Colonic mucosa (tissue), 4 donors: ENCODE measurements at regions not wholly inside any gene's neighbourhood (a gene's known extent, or its start where the extent isn't known, plus 50 kb on each side); places are given as distances from the start of the nearest gene placed in this dataset.
"Not testable (repeated sequence)": the region's sequence is repeated elsewhere in the genome, so short reads cannot be mapped to it uniquely, and the experiment has no call there.

ENCODE experiments used
- DNase-seq: peaks from one replicate; pipeline ENCODE4 v3.0.0-alpha.2; 2020
- H3K27ac ChIP-seq: fragments of 200-600 bp; one replicate; pipeline ENCODE4 v1.8.0; 2021
- H3K27me3 ChIP-seq: fragments of 200-600 bp; one replicate; pipeline ENCODE4 v1.8.0; 2021
- H3K36me3 ChIP-seq: fragments of 200-600 bp; one replicate; pipeline ENCODE4 v1.8.0; 2021
- H3K4me1 ChIP-seq: fragments of 200-600 bp; one replicate; pipeline ENCODE4 v1.8.0; 2021; ENCODE audit warnings: mild to moderate bottlenecking
- H3K4me3 ChIP-seq: fragments of 200-600 bp; one replicate; pipeline ENCODE4 v1.8.0; 2021
- H3K9ac ChIP-seq, 2 donors: one replicate each; pipeline ENCODE4 v1.7.0; 2013; ENCODE audit warnings: control low read depth in 2 of 2, low read depth in 2 of 2, low read length in 2 of 2
- H3K9me3 ChIP-seq: fragments of 200-600 bp; one replicate; pipeline ENCODE4 v1.8.0; 2021
- intact Hi-C: fragments of 100-400 bp; cut with DNase I; formaldehyde crosslinking; loops from one replicate; pipeline ENCODE4 v1.14.1; 2022
- donor health status: healthy.
- donor health status: DM: no; HTN: no; CAD: no.
- donor health status: DM: no; HTN: no; CAD: no.

GRCh38 chr16:46390660-46391462, 230.3 kb downstream of the SHCBP1 start:
- H3K9me3 ChIP-seq, H3K4me1 ChIP-seq, H3K4me3 ChIP-seq, intact Hi-C loops, H3K36me3 ChIP-seq, H3K27ac ChIP-seq, H3K27me3 ChIP-seq, H3K9ac ChIP-seq: not testable (repeated sequence)
- DNase-seq: peak; percentile 77

- H3K9me3 ChIP-seq, H3K36me3 ChIP-seq, H3K27me3 ChIP-seq, intact Hi-C loops, H3K9ac ChIP-seq, H3K27ac ChIP-seq, H3K4me1 ChIP-seq: not testable (repeated sequence)
- peak overlapping the region; percentile 0 for H3K4me3 ChIP-seq
- DNase-seq: peak; percentile 97
These were observed 231.6 kb downstream of the SHCBP1 start for GRCh38 chr16:46389561-46390041.

GRCh38 chr16:46388939-46389491, 232.2 kb downstream of the SHCBP1 start:
- H3K9me3 ChIP-seq, H3K9ac ChIP-seq, H3K4me1 ChIP-seq, H3K27me3 ChIP-seq, DNase-seq, H3K27ac ChIP-seq, H3K36me3 ChIP-seq, H3K4me3 ChIP-seq, intact Hi-C loops: not testable (repeated sequence)

GRCh38 chr16:46388354-46388753, 232.8 kb downstream of the SHCBP1 start:
- H3K9ac ChIP-seq, DNase-seq, H3K36me3 ChIP-seq, H3K9me3 ChIP-seq, H3K27me3 ChIP-seq, H3K27ac ChIP-seq, H3K4me1 ChIP-seq, intact Hi-C loops, H3K4me3 ChIP-seq: not testable (repeated sequence)

- H3K27me3 ChIP-seq, intact Hi-C loops, H3K27ac ChIP-seq, H3K4me1 ChIP-seq, H3K36me3 ChIP-seq, H3K9me3 ChIP-seq, H3K9ac ChIP-seq, H3K4me3 ChIP-seq: not testable (repeated sequence)
- DNase-seq: peak; percentile 95
These were observed 233.5 kb downstream of the SHCBP1 start for GRCh38 chr16:46387720-46388119.

- H3K27me3 ChIP-seq, H3K4me3 ChIP-seq, H3K27ac ChIP-seq, H3K4me1 ChIP-seq, intact Hi-C loops, H3K9me3 ChIP-seq, H3K36me3 ChIP-seq, H3K9ac ChIP-seq: not testable (repeated sequence)
- peak; percentile 67 for DNase-seq
These were observed 234.2 kb downstream of the SHCBP1 start for GRCh38 chr16:46386805-46387620.

- H3K27ac ChIP-seq, H3K27me3 ChIP-seq, intact Hi-C loops, H3K4me1 ChIP-seq, DNase-seq, H3K4me3 ChIP-seq, H3K36me3 ChIP-seq, H3K9ac ChIP-seq, H3K9me3 ChIP-seq: not testable (repeated sequence)
These were observed 234.9 kb downstream of the SHCBP1 start for GRCh38 chr16:46386110-46386771.

GRCh38 chr16:46384285-46385061, 236.7 kb downstream of the SHCBP1 start:
- H3K4me1 ChIP-seq, H3K27ac ChIP-seq, H3K27me3 ChIP-seq, H3K4me3 ChIP-seq, H3K9me3 ChIP-seq, intact Hi-C loops, H3K9ac ChIP-seq, H3K36me3 ChIP-seq: not testable (repeated sequence)
- DNase-seq: peak; percentile 62

GRCh38 chr16:46383581-46383980, 237.6 kb downstream of the SHCBP1 start:
- H3K27ac ChIP-seq, intact Hi-C loops, H3K27me3 ChIP-seq, H3K4me1 ChIP-seq, DNase-seq, H3K9ac ChIP-seq, H3K9me3 ChIP-seq, H3K4me3 ChIP-seq, H3K36me3 ChIP-seq: not testable (repeated sequence)

- DNase-seq: peak; percentile 47
- H3K9ac ChIP-seq, intact Hi-C loops, H3K4me3 ChIP-seq, H3K4me1 ChIP-seq, H3K9me3 ChIP-seq, H3K27ac ChIP-seq, H3K36me3 ChIP-seq, H3K27me3 ChIP-seq: not testable (repeated sequence)
These were observed 238.2 kb downstream of the SHCBP1 start for GRCh38 chr16:46382791-46383541.

GRCh38 chr16:46382079-46382478, 239.1 kb downstream of the SHCBP1 start:
- H3K36me3 ChIP-seq, intact Hi-C loops, H3K9ac ChIP-seq, H3K27ac ChIP-seq, H3K9me3 ChIP-seq, DNase-seq, H3K4me3 ChIP-seq, H3K27me3 ChIP-seq, H3K4me1 ChIP-seq: not testable (repeated sequence)

GRCh38 chr16:46381344-46381743, 239.8 kb downstream of the SHCBP1 start:
- H3K9ac ChIP-seq, intact Hi-C loops, H3K4me1 ChIP-seq, H3K4me3 ChIP-seq, H3K9me3 ChIP-seq, DNase-seq, H3K27me3 ChIP-seq, H3K27ac ChIP-seq, H3K36me3 ChIP-seq: not testable (repeated sequence)
